HG03103 (cell line): ENCODE measurements at regions not wholly inside any gene's neighbourhood (a gene's known extent, or its start where the extent isn't known, plus 50 kb on each side); places are given as distances from the start of the nearest gene placed in this dataset.

Experiments used
- ATAC-seq: cut with Tn5 transposase; IDR thresholded peaks from one replicate; pipeline ENCODE4 v1.9.1; 2021; ENCODE audit warnings: low read depth; ENCODE audit not compliant: unreplicated experiment

DNA sequence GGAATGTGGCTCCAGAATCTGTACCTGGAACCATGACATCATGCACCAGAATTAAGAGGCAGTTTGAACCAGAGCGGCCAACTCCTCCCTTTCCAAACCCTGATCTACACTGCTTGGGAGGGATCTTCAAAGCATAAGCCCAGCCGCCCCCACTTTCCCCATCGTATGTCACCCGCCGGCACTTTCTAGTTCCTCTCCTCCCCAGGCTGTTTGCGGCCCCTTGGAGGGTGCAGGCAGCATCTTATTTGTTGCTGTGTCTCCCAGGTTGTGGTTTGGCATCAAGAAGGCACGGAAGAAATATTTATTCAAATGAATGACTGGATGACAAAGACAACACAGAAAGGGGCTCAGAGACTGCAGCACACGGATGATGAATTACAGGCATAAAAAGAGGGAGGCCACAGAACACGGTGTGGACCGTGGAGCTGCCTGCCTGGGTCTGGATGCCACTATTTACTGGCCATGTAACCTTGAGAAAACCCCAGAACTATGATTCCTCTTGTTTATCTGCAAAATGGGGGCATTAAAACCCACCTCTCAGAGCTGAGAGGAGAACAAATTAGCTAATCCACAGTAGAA lies 305.8 kb downstream of the EIPR1 start:
- no peak for ATAC-seq

DNA sequence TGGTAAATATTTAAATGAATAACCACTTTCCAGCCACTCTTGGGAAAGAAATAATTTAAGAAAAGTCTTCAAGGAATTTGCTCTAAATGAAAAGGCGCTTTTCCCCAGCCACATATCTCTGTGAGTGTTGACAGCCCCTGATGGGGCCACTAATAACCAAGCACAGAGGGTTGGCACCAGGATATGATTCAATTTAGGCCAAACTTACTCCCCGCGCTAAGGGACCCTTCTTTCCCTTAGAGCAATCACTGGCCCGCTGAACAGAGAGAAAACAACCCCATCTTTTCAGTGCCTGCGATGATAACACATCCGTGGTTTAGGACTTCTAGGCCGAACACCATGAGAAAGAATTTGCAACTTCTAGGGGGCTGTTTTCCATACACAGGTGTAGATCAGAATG lies 310.8 kb downstream of the EIPR1 start:
- ATAC-seq, result no peak

DNA sequence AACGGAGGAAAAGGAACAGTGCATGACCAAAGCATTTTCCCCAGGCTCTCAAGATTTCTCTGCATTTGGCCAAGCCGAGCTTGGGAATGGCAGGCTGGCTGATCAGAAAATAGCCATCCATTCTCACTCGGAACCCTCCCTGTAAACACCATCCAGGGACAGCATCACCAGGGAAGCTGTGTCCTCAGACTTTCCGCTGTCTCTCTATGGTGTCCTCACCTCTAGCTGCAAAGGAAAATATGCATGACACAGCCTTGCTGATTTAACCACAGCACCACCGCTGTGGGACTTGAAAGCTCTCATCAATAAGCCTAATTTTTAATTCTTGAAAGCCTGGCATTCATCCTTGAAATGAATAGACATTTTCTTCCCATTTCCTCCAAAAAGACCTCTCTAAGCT lies 311.7 kb downstream of the EIPR1 start:
- ATAC-seq, result no peak

DNA sequence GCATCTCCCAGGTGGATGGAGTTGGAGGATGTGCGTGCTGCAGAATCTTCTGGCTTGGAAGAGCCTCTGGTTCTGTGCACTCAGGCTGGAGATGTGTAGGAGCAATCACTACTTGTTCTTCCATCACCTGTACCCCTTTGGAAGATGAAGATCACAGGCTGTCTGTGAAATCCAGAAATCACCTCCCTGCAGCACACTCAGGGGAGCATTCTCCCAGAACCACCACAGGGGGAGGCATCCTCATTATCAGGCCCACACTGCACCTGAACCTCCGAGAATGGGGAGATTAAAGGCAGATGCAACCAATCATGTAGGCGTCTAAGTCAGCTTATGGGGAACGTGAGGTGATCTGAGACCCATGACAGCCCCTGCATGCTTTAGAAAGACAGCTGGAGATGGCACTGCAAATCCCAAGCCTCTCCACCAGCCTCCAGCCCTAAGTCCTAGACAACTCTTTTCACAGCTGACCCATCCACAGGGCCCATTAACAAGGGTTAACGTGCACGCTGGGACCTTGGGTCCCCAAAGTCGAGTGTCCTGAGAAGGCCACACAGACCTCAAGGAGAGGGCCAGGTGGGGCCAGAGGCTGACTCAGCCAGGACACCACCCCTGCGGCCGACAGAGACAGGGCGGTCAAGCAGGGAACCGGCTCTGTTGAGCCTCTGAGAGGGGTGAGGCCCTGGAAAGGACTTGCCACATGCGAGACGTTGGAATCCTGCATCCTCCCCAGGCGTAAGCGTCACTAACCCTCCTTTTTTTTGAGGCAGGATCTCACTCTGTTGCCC lies 314.9 kb downstream of the EIPR1 start:
- no peak for ATAC-seq

DNA sequence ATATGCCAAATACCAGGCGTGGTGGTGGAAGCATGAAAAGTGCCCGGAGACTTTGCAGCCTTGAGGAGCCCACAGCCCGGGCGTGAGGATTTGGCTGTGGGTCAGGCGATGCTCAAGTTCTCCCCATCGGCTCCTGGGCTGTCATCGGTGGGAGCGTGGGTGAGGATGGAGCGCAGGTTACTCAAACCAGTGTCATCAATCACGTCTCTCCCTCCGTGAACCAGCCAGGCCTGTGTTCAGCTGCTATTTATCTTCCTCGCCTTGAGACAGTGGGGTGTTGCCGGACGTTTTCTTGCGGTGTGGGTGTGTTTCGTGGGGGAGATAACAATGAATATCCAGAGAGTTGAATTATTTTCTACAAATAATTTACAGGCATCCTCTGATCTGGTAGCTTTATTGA lies 317.6 kb downstream of the EIPR1 start:
- ATAC-seq, result no peak

DNA sequence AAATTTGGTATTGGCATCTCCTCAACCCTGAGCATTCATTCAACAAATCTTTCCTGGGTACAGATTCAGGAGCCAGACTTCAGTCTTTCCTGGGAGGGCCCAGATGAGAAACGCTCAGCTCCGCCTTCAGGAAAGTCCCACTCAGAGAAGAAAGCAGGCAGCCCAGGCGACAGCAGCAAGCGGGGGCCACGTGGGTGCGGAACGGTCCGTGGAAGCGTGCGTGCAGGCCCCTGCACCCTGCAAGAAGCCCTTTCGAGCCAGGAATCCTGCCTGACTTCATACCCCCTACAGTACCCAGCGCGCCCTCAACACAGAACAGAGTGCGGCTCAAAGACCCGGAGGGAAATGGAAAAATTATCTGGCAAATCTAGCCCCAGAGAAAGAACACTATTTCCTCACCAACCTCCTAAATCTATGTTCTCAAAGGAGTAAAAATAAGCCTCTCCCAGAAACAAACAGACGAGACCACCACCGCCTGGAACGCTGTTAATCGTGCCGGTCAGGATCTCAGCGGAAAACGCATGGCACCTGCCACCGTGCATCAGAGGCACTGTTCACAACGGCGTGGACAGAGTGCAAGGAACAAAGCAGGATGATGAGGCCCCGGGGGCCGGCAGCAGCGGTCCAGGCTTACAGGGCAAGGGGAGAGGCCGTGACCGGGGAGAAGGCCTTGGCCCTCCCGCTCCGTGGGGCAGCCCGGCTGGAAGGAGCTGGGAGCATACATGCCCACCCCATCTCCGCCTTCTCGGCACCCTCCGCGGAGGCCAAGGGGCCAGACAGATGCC lies 318.3 kb downstream of the EIPR1 start:
- no peak for ATAC-seq

DNA sequence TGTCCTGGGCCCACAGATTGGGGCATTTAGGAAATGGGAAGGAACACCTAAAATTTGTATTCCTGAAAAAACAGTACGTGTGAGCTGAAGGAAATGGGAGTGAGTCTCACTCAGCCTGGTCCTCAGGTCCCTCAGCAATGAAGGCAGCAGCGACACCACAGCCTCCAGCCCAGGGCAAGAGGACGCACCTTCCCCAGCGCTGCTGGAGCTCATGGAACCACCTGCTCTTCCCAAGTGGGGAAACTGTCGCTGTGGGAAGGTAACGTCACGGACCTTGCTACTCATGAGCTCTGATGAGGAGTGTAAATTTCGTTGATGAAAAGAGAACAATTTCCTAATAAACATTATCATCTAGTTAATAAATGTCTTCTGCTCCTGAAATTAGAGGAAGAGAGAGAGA lies 323.6 kb downstream of the EIPR1 start:
- ATAC-seq, result no peak

DNA sequence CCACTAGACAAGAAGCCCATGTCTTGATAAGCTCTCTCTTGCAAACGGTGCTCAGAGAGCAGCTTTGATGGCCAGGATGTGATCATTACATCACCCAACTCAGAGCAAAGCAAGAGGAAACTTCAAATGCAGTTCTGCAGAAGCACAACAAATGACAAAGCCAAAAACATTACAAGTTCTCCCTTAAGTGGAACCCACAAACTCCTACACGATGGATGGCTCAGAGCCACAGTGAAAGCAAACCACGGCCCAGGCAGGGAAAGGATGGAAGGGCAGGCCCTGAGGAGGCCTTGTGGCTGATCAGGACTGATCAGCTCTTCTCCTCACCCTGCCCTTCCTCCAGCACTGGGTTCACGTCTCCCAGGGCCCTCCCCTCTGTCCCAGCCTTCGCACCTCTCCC lies 326.4 kb downstream of the EIPR1 start:
- no peak for ATAC-seq

DNA sequence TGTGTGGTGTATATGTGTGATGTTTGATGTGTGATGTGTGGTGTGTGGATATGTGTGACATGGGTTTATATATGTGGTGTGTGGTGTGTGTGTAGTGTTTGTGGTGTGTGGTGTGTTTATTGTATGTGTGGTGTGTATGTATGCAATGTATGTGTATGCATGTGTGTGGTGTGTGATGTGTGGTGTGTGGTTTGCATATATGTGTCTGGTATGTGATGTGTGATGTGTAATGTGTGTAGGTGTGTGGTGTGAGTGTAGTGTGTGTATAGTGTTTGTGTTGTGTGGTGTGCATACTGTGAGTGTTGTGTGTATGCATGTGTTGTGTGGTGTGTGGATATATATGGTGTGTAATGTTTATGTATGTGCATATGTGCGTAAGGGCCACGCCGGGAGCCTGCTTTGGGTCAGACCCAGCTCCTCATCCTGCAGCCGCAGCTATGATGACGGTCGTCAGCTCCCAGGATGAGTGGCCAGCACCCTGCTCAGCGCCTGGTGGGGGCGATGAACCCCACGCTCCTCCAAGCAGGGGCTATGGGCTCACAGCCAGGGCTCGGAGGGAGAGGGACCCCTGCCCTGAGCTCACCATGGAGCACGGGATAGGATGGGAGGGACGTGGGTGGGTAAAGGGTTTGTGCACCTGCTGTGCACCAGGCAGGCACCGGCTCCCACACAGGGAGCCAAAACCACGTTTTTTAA lies 331.3 kb downstream of the EIPR1 start:
- no peak for ATAC-seq

DNA sequence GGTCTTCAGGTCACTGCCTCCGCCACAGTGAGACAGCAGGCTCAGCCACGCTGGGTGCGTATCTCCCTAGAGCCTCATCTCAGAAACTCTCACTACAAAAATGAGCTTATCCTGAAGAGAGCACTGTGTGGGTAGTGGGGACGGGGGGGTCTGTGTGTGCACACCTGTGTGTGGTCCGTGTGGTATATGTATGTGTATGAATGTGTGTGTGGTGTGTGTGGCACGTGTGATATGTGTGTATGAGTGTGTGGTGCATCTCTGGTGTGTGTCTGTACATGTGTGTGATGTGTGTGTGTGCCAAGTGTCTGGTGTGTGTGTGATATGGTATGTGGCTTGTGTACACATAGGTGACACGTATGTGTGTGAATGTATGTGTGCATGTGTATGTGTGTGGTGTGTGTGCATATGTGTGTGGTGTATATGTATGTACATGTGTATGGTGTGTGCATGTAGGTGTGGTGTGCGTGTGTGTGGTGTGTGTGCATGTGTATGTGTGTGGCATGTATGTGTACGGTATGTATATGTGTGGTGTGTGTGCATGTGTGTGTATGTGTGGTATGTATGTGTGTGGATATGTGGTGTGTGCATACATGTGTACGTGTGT lies 332.2 kb downstream of the EIPR1 start:
- no peak for ATAC-seq

DNA sequence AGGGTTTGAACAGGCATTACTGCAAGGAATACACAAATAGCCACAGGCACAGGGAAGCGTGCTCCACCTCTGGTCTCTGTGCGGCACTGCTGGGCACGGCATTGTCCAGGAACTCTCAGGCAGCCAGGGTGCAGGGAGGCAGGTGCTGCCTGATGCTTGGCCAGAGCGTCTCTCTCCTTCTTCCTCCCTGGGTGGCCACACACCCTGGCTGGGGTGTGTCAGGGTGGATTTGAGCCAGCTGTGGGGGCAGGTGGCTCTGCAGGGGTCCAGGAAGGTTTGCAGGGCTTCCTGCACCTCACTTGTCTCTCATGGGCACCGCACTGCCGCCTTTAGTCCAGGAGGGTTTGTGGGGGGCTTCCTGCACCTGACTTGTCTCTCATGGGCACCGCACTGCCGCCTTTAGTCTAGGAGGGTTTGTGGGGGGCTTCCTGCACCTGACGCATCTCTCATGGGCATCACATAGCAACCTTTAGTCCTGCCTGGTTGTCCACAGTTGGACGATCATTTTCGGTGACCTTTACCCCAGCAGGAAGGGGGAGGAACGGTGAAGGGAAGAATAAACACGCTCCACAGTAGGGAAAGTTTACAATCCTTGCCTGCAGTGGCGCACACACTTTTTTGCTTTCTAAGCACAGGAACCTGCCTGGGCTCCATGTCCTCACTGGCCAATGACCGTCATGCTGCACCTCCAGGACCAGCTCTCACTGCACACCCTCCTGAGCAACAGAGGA lies 332.9 kb downstream of the EIPR1 start:
- no peak for ATAC-seq

DNA sequence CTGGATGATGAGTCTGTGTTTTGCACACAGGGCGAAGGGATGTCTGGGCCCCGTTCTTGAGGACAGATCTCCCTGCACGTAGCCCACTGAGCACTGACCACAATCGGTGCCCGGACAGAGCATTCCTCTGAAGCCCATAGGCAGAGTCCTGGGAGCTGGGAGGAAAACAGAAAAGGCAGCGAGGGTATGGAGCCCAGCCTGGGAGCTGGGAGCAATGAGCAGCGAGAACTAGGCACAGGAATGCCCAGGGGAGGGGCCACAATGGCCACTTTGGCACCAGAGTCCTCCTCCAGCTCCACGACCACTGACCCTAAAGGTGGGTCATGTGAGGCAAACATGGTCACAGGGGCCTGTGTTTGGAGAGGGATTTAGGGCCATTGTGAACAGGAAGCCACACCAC lies 333.9 kb downstream of the EIPR1 start:
- no peak for ATAC-seq

DNA sequence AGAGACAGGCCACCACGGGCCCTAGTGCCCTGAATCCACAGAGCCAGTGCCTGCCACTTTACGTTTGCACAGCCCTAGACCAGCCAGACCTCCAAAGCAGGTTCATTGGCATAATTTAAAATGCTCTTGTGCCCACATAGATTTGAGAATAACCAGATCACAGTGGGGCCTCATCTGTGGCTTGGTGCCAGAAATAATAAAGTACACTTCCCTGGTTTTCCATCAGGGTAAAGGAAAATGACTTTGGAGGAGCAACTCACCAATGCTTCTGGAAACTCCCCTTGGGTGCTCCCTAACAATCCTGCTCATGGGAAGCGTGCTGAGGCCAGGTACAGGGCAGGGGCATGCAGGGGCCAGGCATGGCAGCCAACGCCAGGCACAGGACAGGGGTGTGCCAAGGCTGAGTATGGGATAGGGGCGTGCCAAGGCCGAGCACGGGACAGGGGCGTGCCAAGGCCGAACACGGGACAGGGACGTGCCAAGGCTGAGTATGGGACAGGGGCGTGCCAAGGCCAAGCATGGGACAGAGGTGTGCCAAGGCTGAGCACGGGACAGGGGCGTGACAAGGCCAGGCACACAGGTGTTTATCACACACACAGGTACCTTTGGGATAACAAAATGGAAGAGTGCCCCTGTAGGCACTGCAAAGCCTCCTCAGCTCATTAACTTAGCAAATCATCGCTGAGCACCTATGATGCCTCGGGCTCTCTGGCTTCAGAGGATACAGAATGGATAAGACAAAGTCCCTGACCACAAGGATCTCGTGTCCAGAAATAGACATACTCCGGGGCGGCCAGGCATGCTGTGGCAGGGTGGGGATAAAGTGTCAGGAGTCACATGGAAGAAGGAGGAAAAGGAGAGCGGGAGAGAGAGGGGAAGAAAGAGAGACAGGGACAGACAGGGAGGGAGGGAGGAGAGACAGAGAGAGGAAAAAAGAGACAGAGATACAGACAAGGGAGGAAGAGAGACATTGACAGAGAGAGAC lies 334.7 kb downstream of the EIPR1 start:
- ATAC-seq, result no peak

DNA sequence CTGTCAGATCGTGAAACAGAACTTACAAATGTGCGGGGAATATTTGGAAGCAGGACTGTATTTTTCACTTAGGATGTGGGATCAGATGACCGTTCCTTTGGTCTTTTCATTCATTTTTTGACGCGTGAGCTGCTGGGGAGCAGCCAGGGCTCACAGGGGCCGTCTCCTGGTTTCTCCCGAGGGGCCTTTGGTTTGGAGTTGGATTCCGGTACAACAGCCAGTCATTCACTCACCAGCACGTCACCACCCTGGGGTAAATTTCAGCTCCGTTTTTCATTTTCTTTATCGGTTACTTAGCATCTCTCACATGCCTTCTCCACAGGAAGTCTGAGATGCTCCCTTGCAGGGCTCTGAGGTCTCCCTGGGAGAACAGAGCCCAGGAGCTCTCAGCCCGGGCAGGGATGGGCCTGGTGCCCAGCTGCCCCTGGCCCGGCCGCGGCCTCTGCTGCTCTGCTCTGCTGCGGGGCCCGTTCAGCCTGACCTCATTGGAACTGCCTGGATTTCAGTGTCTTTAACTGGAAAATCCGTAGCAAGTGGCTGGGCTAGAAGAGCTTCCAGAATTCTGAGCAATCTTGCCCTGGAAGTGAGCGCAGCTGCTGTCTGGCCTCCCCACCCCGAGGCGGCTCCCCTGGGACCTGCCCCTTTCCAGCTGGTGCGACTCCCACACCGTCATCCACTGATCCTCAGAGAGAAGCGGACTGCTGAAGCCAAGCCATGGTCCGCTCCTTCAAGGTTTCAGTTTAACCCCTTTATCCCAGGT lies 335.6 kb downstream of the EIPR1 start:
- no peak for ATAC-seq

DNA sequence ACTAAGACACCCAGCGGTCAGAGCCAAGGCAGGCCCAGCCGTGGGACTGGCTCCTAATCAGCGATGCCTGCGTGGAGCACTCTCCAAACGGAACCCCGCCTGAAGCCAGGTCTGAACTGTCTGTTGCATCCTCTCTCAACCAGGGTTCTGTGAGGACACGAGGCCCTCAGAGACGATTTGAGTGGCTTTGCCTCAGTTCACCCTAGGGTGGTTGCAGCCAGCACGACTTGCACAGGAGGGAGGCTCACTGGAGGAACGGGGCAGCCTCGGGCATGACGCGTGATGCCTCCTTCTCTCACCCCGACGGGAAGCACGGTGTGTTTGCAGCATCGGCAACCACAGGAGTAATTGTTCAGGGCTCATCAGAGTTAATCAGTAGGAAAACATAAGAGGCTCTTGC lies 336.4 kb downstream of the EIPR1 start:
- no peak for ATAC-seq

DNA sequence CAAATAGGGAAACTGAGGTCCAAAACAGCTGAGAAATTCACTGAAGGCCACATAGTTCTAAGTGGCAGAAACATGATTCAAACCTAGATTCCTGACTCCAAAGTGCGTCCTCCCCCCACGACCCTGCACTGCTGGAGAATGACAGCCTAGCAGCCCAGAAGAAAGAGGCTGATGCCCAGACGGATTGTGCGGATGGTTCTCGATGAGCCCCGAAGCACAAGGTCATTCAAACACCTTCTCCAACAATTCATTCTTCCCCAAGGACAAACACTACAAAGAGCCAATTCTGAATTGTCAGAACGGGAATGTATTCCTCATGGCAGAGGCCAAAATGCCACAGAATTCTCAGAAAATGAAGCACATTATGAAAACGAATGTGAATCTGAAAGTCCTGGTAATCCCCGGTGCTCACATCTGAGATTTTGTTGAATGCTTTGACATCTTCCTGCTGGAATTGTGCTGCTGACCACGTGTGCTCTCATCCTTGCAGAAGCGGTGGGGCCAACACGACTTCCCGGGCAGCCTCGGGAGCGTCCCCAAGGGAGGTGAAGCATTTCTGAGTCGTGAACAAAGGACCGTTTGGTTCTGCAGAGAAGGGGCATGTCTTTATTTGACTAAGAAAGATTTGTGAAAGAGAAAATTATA lies 337.0 kb downstream of the EIPR1 start:
- no peak for ATAC-seq

DNA sequence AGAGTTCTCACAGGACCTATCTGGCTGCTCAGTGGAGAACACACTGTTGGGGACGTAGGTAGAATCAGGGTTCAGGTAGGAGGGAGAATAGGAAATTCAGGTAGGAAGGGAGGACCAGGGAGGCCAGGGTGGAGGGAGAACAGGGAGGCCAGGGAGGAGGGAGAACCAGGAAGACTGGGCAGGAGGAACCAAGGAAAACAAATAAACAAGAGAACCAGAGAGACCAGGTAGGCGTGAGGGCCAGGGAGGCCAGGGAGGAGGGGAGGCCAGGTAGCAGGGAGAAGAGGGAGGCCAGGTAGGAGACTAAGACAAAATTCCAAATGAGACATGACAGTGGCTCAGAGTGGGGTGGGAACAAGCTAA lies 337.6 kb downstream of the EIPR1 start:
- ATAC-seq, result no peak
